T47D (cell line): ENCODE measurements at regions not wholly inside any gene's neighbourhood (a gene's known extent, or its start where the extent isn't known, plus 50 kb on each side); places are given as distances from the start of the nearest gene placed in this dataset.

Source experiments
- DNase-seq, 2 experiments: peaks; one replicate each; pipeline versions ENCODE4 v3.0.0 to v3.0.0-alpha.2; 2011 to 2012; ENCODE audit warnings: low read depth in 1 of 2, low spot score in 1 of 2
- JUND ChIP-seq: IDR thresholded peaks from 2 replicates; pipeline ENCODE4 v1.6.1; 2012; ENCODE audit warnings: low read depth
- in situ Hi-C: cut with HindIII; loops from 2 replicates; pipeline ENCODE4 v1.10.0; 2016; ENCODE audit warnings: low sequenced_read_pairs, low pct_unique_long_range_greater_than_20kb

- TF ChIP-seq JUND = no peak
- in situ Hi-C loops = no loop called here
- no peak for DNase-seq
Observed at GRCh38 chr2:83081826-83082690, 1377.0 kb downstream of the SUCLG1 start.

- in situ Hi-C loops = no loop called here
- no peak for DNase-seq
- TF ChIP-seq JUND = no peak
Observed at GRCh38 chr2:83079007-83079406, 1380.1 kb downstream of the SUCLG1 start.

- in situ Hi-C loops = no loop called here
- no peak for DNase-seq
Observed at GRCh38 chr2:83072767-83073166, 1386.3 kb downstream of the SUCLG1 start.

GRCh38 chr2:83071914-83072313, 1387.2 kb downstream of the SUCLG1 start:
- DNase-seq = no peak
- in situ Hi-C loops = no loop called here

More at GRCh38 chr2:83072767-83073166, 1386.3 kb downstream of the SUCLG1 start:
- TF ChIP-seq JUND = no peak

GRCh38 chr2:83071352-83071751, 1387.7 kb downstream of the SUCLG1 start:
- in situ Hi-C loops = no loop called here
- no peak for DNase-seq

More at GRCh38 chr2:83071914-83072313, 1387.2 kb downstream of the SUCLG1 start:
- no peak for TF ChIP-seq JUND

GRCh38 chr2:83069724-83070123, 1389.4 kb downstream of the SUCLG1 start:
- TF ChIP-seq JUND = no peak
- peak in 1 of 2 experiments; percentile 16 for DNase-seq

More at GRCh38 chr2:83071352-83071751, 1387.7 kb downstream of the SUCLG1 start:
- TF ChIP-seq JUND = no peak

GRCh38 chr2:83068714-83069113, 1390.4 kb downstream of the SUCLG1 start:
- in situ Hi-C loops = no loop called here
- TF ChIP-seq JUND = no peak
- DNase-seq = no peak

More at GRCh38 chr2:83069724-83070123, 1389.4 kb downstream of the SUCLG1 start:
- in situ Hi-C loops = no loop called here

GRCh38 chr2:83067947-83068346, 1391.1 kb downstream of the SUCLG1 start:
- no peak for TF ChIP-seq JUND
- DNase-seq = no peak
- in situ Hi-C loops = no loop called here

- DNase-seq = no peak
- TF ChIP-seq JUND = no peak
- in situ Hi-C loops = no loop called here
Observed at GRCh38 chr2:83063933-83064332, 1395.1 kb downstream of the SUCLG1 start.

- DNase-seq = no peak
- TF ChIP-seq JUND = no peak
- in situ Hi-C loops = no loop called here
Observed at GRCh38 chr2:83063511-83063910, 1395.6 kb downstream of the SUCLG1 start.

GRCh38 chr2:83058683-83059082, 1400.4 kb downstream of the SUCLG1 start:
- in situ Hi-C loops = no loop called here
- TF ChIP-seq JUND = no peak
- no peak for DNase-seq

- TF ChIP-seq JUND = no peak
- no peak for DNase-seq
- in situ Hi-C loops = no loop called here
Observed at GRCh38 chr2:83055376-83056010, 1403.6 kb downstream of the SUCLG1 start.

- in situ Hi-C loops = no loop called here
- TF ChIP-seq JUND = no peak
- DNase-seq = no peak
Observed at GRCh38 chr2:83054751-83055150, 1404.3 kb downstream of the SUCLG1 start.
